Omental fat pad (tissue), 3 donors: ENCODE measurements at regions not wholly inside any gene's neighbourhood (a gene's known extent, or its start where the extent isn't known, plus 50 kb on each side); places are given as distances from the start of the nearest gene placed in this dataset.

Experiments used
- ATAC-seq: fragments of 150-250 bp; one replicate; pipeline ENCODE4 v1.9.1; 2016; ENCODE audit warnings: mild to moderate bottlenecking, moderate library complexity; ENCODE audit not compliant: low FRiP score
- DNase-seq: peaks from one replicate; pipeline ENCODE4 v3.0.0-alpha.2; 2019; ENCODE audit warnings: low spot score
- TF ChIP-seq, protein P1 (sequence below), 3 donors: fragments of 450-650 bp; IDR thresholded peaks; one replicate each; pipeline ENCODE4 v1.5.1; 2016 to 2017; ENCODE audit warnings: antibody characterized with exemption in 3 of 3, mild to moderate bottlenecking in 3 of 3, moderate library complexity in 2 of 3

DNA sequence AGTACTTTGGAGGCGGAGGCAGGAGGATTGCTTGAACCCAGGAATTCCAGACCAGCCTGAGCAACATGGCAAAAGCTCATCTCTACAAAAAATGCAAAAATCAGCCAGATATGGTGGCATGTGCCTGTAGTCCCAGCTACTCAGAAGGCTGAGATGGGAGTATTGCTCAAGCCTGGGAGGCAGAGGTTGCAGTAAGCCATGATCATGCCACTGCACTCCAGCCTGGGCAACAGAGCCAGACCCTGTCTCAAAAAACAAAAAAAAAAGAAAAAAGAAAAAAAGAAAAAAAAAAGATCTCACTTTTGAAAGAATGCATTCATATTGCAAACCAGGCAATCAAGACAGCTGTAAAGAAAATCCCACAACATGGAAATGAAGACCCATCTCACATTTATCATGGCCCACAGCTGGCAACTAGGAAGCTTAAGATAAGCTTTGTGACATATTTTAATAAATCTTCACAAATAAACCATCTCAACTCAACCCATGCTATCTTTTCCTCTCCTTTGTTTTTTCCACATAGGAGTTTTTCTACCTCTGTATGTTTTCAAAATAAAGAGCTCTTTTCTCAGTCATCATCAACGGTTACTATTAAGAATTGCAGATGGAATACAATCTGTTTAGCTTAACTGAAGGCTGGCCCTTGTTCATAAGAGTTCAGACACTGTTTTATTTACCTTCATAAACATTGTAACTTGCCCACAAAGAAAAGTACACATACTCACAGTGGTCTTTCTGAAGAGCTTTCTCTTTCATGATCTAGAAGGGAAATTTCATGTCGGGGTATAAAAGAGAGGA lies 137.0 kb downstream of the MREG start:
- DNase-seq, result no peak
- TF ChIP-seq, protein P1, sequence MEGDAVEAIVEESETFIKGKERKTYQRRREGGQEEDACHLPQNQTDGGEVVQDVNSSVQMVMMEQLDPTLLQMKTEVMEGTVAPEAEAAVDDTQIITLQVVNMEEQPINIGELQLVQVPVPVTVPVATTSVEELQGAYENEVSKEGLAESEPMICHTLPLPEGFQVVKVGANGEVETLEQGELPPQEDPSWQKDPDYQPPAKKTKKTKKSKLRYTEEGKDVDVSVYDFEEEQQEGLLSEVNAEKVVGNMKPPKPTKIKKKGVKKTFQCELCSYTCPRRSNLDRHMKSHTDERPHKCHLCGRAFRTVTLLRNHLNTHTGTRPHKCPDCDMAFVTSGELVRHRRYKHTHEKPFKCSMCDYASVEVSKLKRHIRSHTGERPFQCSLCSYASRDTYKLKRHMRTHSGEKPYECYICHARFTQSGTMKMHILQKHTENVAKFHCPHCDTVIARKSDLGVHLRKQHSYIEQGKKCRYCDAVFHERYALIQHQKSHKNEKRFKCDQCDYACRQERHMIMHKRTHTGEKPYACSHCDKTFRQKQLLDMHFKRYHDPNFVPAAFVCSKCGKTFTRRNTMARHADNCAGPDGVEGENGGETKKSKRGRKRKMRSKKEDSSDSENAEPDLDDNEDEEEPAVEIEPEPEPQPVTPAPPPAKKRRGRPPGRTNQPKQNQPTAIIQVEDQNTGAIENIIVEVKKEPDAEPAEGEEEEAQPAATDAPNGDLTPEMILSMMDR (IDR thresholded peaks at IDR 0.05), result no peak
- ATAC-seq, result no peak

DNA sequence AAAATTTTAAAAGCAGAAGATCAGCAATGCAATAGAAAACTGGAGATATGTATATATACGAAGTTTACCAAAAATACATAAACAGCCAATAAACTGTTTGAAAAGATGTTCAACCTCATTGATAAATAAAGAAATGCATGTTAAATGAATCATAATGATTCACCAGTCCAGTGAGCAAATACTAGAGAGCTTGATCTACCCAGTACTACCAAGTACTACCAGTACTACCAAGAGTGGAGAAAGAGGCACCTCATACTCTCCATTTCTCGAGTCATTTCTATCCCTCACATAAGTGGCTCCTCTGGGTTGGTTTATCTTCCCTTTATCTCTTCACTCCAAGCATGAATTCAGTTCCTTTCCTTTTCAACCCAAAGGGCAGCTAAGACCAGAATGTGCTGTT lies 138.9 kb downstream of the MREG start:
- TF ChIP-seq, protein P1 (IDR thresholded peaks at IDR 0.05), result no peak
- DNase-seq, result no peak
- no peak for ATAC-seq

DNA sequence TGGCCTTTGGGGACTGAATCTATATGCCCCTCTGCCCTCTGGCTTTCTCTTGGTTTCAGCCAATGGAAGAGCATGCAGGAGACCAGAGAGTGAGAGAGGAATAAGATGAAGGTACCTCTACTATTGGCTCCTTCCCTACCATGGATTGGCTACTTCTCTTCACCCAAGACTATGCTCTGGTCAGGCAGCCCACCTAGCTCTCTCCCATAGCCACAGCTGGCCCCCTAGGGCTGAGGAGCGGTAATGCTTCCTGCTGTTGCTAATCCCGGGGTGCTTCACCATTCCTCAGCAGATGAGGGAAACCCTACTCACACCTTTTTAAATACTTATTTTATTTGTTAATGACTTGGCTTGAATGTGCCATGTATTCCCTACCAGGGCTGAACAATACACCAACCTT lies 142.4 kb downstream of the MREG start:
- ATAC-seq, result no peak

DNA sequence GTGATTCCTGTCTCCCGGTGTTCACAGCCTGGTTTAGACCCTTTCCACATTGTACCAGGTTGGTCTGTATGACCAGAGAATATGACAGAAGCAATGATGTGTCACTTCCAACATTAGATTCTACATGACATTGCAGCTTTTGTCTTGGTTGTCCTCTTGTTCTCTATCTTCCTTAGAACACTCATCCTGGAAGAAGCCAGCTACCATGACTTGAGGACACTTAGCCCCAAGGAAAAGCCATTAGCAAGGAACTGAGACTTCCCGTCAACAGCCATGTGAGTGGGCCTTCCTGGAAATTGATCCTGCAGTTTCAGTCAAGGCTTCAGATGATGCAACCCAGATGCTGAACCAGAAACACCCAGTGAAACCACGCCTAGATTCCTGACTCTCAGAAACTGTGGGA lies 143.3 kb downstream of the MREG start:
- no peak for DNase-seq
- TF ChIP-seq, protein P1 (IDR thresholded peaks at IDR 0.05), result no peak
- peak; percentile 51 for ATAC-seq

More for the DNA sequence above, 142.4 kb downstream of the MREG start:
- TF ChIP-seq, protein P1 (IDR thresholded peaks at IDR 0.05), result no peak
- no peak for DNase-seq

DNA sequence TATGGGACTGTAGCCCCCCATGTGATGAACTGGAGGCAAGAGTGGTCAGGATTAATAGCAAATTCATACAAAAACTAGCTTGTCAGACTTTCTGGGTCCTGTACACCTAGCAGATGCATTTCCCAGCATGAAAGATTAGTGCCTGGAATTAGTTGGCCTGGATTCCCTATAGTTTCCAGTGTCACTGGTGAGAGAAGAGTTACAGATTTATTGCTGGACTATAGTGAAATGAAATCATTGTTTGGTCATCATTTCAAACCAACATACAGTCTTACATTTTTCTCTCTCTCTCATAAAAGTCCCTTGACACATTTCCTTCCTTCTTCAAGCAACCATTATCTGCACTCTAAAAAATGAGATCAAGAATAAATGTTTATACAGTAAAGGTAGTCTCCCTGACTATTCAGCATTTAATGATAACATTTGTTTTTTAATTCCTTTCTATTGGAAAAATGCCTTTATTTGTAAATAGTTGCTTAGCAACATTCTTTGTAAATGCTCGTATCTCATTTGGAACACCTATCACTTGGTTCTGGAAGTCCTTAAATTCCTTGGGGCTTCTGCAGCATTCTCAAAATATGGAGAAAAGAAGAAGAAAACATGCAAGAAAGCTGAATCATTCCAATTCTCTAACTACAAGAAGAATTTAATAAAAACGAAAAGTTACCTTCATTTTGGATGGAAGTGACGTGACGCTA lies 144.4 kb downstream of the MREG start:
- TF ChIP-seq, protein P1 (IDR thresholded peaks at IDR 0.05), result no peak
- DNase-seq (no peak), ATAC-seq (no peak)

DNA sequence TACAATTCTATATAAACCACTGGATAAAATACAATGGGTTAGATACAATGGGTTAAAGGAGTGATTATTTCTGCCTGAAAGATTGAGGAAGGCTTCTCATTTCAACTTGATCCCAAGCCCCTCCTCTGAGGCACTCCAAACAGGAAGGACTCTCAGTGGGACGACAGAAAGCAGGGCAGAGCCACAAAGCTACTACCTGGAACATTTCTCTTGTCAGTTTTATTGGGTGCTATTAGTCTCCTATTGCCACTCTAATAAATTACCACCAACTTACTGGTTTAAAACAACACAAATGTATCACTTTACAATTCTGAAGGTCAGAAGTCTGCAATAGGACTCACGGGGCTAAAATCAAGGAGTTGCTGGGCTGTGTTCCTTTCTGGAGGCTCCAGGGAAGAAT lies 146.7 kb downstream of the MREG start:
- ATAC-seq, result no peak
- TF ChIP-seq, protein P1 (IDR thresholded peaks at IDR 0.05), result no peak
- no peak for DNase-seq

DNA sequence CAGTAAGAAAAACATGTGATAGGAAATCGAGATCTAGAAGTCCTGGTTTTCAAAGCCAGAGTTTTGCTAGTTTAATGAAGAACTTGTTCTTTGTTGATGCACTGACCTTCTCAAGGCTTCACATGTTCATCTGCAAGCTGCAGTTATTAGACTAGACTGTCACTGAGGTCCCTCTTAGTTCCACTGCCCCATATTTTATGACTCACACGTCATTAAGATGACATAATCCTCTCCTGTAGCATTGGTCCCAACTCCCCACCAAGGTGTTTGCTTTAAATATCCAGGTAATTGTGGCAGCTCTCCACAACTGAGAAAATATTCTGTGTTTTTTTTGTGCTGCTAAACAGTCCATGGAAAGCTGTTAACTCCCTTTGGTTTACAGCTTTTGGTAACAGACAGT lies 149.7 kb downstream of the MREG start:
- TF ChIP-seq, protein P1 (IDR thresholded peaks at IDR 0.05), result no peak
- DNase-seq (no peak), ATAC-seq (no peak)
